Stimulated activated CD8-positive, alpha-beta memory T cell treated with anti-CD3 and anti-CD28 coated beads, Interleukin-7, amount 100 ng/mL, for 4 hours (primary cell): ENCODE measurements at regions not wholly inside any gene's neighbourhood (a gene's known extent, or its start where the extent isn't known, plus 50 kb on each side); places are given as distances from the start of the nearest gene placed in this dataset.

Experiments used
- DNase-seq, 2 donors: peaks; one replicate each; pipeline ENCODE4 v3.0.0-alpha.2; 2020; ENCODE audit warnings: low read depth in 2 of 2

GRCh38 chr5:72041654-72042053 is 65.6 kb upstream of the MAP1B start:
- DNase-seq = no peak

GRCh38 chr5:72042097-72042496 is 65.2 kb upstream of the MAP1B start:
- no peak for DNase-seq

- no peak for DNase-seq
Observed at GRCh38 chr5:72045692-72046091, 61.6 kb upstream of the MAP1B start.

DNA sequence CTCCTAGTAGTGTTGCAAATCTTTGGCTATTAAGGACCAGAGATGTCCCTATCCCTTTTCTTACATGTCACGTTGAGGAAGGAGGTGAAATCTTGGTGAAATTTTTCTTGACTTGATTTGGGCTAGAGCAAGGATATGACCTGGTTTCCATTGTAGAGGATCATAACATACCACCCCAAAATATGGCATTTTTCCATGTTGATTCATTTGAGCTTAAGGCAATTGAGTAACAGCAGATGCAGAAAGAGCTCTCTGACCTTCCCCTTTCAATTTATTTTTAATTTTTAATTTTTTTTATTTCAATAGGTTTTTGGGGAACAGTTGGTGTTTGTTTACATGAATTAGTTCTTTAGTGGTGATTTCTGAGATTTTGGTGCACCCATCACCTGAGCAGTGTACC is 61.2 kb upstream of the MAP1B start:
- no peak for DNase-seq

GRCh38 chr5:72055636-72056035 is 51.6 kb upstream of the MAP1B start:
- no peak for DNase-seq
